ENCODE measurements at regions not wholly inside any gene's neighbourhood (a gene's known extent, or its start where the extent isn't known, plus 50 kb on each side); places are given as distances from the start of the nearest gene placed in this dataset.

DNA sequence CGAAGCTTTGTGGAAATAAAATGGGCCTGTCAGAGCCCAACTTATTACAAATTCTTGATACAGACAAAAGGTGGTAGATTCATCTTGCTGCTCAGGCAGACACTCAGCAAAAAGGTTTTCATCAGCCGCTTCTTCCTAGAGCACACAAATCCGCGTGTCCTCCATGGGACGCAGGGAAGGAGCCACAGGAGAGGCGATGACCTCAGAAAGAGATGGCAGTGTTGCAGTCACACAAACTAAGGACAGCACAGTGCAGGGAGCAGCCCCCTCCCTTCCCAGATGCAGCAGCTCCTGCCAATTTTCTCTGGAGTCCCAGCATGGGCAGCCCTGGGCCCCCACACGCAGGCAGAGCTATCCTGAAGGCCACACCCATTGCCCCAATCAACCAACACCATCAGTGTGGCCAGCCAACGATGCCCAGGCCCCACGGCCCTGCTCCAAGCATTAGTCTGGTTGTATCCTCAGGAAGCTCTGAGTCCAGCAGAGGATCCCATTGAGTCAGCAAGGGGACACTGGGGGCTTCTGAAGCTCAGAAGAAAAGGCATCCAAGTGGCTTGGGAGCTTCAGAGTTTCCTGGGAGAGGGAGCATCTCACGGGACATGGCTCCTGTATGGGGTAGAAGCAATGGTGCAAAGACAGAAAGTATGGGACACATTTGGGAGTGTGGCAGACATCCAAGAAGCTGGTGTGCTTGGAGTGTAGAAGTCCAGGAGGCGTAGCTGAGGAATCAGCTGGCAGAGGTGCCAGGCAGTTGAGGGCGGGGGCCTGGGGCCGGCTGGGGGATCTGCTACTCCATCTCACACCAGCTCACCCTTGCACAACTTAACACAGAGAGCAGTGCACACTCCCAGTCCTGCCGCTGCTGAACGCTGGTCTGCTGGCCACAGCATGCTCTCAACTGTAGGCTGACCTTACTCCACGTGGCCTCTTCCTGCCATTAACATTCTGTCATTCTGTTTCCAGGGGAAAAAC, 142.1 kb upstream of the CST7 start:
- TF ChIP-seq, protein P1, sequence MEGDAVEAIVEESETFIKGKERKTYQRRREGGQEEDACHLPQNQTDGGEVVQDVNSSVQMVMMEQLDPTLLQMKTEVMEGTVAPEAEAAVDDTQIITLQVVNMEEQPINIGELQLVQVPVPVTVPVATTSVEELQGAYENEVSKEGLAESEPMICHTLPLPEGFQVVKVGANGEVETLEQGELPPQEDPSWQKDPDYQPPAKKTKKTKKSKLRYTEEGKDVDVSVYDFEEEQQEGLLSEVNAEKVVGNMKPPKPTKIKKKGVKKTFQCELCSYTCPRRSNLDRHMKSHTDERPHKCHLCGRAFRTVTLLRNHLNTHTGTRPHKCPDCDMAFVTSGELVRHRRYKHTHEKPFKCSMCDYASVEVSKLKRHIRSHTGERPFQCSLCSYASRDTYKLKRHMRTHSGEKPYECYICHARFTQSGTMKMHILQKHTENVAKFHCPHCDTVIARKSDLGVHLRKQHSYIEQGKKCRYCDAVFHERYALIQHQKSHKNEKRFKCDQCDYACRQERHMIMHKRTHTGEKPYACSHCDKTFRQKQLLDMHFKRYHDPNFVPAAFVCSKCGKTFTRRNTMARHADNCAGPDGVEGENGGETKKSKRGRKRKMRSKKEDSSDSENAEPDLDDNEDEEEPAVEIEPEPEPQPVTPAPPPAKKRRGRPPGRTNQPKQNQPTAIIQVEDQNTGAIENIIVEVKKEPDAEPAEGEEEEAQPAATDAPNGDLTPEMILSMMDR (IDR thresholded peaks at IDR 0.05), result no peak

DNA sequence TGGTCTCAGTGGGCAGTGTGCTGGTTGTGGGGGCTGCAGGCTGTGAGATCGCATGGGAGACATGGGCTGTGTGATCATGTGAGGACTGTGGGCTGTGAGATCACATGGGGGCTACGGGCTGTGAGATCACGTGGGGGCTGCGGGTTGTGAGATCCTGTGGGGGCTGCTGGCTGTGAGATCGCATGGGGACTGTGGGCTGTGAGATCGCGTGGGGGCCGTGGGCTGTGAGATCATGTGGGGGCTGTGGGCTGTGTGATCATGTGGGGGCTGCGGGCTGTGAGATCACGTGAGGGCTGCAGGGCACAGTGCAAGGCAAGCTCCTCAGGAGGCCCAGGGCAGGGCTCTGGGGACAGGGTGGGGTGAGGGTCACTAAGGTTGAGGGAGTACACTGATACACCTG, 140.5 kb upstream of the CST7 start:
- Histone ChIP-seq H3K27ac (no peak overlapping the region), H3K36me3 (no peaks in the 10 kb centered on the region), H3K9me3 (no peaks in the 10 kb centered on the region), H3K4me1 (no peaks in the 10 kb centered on the region), H3K27me3 (peaks cover 0 to 10% of the 10 kb centered on the region in 2 donors), H3K4me3 (no peak overlapping the region)
- TF ChIP-seq, protein P1 (IDR thresholded peaks at IDR 0.05), result no peak
- intact Hi-C loops (cut with DNase I; ENCODE audit: low total_unique reads), result loop anchor here (10.0 kb wide), 1 partner anchor 644 kb away; no protein-coding TSS in a partner anchor
- no peak for DNase-seq

More for the DNA sequence above, 142.1 kb upstream of the CST7 start:
- Histone ChIP-seq H3K36me3 (no peaks in the 10 kb centered on the region), H3K27ac (no peak overlapping the region), H3K27me3 (peaks cover 0 to 13% of the 10 kb centered on the region in 2 donors), H3K4me1 (no peaks in the 10 kb centered on the region), H3K9me3 (no peaks in the 10 kb centered on the region), H3K4me3 (no peak overlapping the region)
- intact Hi-C loops (cut with DNase I; ENCODE audit: low total_unique reads), result loop anchor here (10.0 kb wide), 1 partner anchor 642 kb away; no protein-coding TSS in a partner anchor
- no peak for DNase-seq

DNA sequence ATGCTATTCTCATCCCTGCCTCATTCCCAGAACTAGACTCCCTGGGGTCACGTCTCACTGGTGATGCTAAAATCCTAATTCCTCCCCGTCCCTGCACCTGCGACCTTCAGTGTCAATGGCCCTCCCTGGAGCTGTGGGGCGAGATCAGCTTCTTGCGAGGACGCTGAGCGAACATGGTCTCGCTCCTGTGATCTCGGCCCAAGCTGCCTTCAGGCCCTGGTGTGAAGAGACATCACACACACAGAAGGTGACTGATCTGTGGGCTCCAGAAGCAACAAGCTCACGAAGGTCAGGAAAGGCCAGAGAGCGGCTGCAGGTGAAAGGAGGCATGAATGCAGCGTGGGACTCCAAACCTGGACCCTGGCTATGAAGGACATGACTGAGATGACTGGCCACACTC, 139.5 kb upstream of the CST7 start:
- intact Hi-C loops (cut with DNase I; ENCODE audit: low total_unique reads), result loop anchor here (10.0 kb wide), 1 partner anchor 645 kb away; no protein-coding TSS in a partner anchor
- peaks cover 0 to 13% of the 10 kb centered on the region in 2 donors for H3K27me3 ChIP-seq
- no peak overlapping the region for H3K27ac ChIP-seq
- H3K36me3 ChIP-seq, result no peaks in the 10 kb centered on the region
- no peaks in the 10 kb centered on the region for H3K4me1 ChIP-seq
- no peak for DNase-seq
- H3K4me3 ChIP-seq, result no peak overlapping the region
- TF ChIP-seq, protein P1 (IDR thresholded peaks at IDR 0.05), result no peak
- no peaks in the 10 kb centered on the region for H3K9me3 ChIP-seq

DNA sequence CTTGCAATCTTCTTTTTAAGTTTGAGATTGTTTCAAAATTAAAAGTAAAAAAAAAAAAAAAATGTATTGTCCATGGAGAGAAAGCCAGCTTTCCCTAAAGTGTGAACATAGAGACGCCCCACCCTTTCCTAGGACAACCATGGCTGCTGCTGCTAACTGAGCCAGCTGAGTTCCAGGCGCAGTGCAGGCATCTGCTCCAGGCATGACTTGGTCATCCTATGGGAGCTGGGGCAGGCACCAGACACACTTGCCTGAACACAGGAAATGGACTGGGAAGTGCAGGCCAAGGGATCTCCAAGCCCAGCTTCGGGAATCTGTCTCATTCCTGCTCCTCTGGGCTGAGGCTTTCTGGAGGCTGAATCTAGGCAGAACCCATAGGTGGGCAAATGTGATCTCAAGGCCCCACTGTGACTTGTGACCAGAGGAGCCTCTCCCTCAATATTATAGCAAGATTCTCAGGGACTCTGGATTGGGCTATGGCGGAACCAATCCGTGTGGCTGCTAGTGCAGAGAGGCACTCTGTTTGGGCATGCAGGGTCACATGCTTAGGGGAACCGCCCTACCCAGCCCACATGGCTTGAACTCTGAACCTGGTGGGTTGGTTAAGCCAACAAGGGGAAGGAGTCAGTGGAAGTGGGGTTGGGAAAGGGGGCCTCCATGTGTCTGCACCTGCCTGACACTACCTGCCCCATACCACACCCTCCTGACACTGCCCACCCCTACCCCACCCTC, 138.2 kb upstream of the CST7 start:
- Histone ChIP-seq H3K9me3 (no peaks in the 10 kb centered on the region), H3K36me3 (no peaks in the 10 kb centered on the region), H3K27me3 (peaks cover 0 to 15% of the 10 kb centered on the region in 2 donors), H3K4me3 (no peak overlapping the region), H3K4me1 (no peaks in the 10 kb centered on the region), H3K27ac (no peak overlapping the region)
- TF ChIP-seq, protein P1 (IDR thresholded peaks at IDR 0.05), result no peak
- DNase-seq, result no peak
- intact Hi-C loops (cut with DNase I; ENCODE audit: low total_unique reads), result no loop called here

DNA sequence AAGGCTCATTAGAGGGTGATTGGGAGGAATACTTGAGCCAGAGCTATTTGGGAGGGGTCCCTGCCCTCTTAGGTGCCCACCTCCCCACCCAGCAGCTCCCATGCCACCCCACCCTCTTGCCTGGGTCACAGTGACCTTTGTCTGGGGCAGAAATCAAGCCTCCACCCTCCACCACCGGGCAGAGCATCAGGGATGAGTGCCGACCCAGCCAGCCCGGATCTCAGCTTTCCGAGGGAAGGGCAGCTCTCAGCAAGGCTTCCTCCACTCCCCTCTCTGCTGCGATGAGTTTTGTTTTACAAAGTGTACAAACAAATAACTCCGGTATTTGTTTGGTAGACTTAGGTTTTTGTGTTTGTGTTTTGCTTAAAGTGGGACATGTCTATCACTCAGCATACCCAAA, 136.7 kb upstream of the CST7 start:
- no peak overlapping the region for H3K4me3 ChIP-seq
- no peaks in the 10 kb centered on the region for H3K36me3 ChIP-seq
- peaks cover 0 to 15% of the 10 kb centered on the region in 2 donors for H3K27me3 ChIP-seq
- H3K4me1 ChIP-seq, result no peaks in the 10 kb centered on the region
- intact Hi-C loops (cut with DNase I; ENCODE audit: low total_unique reads), result no loop called here
- DNase-seq, result no peak
- H3K9me3 ChIP-seq, result no peaks in the 10 kb centered on the region
- H3K27ac ChIP-seq, result no peak overlapping the region
- TF ChIP-seq, protein P1 (IDR thresholded peaks at IDR 0.05), result no peak
